GM23338 (cell line): ENCODE measurements at regions not wholly inside any gene's neighbourhood (a gene's known extent, or its start where the extent isn't known, plus 50 kb on each side); places are given as distances from the start of the nearest gene placed in this dataset.
A peak's percentile ranks its signal among the peaks of the same experiment; 100 is the strongest.

Experiments
- ATAC-seq: fragments of 200-7000 bp; cut with Tn5 transposase; 3 replicates; pipeline ENCODE4 v1.9.1; 2020
- DNase-seq: peaks from one replicate; pipeline ENCODE4 v3.0.0-alpha.2; 2015; ENCODE audit warnings: low spot score
- H2AFZ ChIP-seq: fragments of 200-600 bp; sonication (generic); 2 replicates; pipeline ENCODE4 v1.8.0; 2016; ENCODE audit warnings: antibody characterized with exemption, mild to moderate bottlenecking, moderate library complexity
- H3F3A ChIP-seq: fragments of 200-600 bp; sonication (generic); replicated peaks from 2 replicates; pipeline ENCODE4 v1.8.0; 2017; ENCODE audit warnings: antibody characterized with exemption, mixed run types, low read depth
- H3K27ac ChIP-seq: fragments of 200-600 bp; sonication (generic); 2 replicates; pipeline ENCODE4 v1.6.1; 2016; ENCODE audit warnings: low read depth
- H3K27me3 ChIP-seq: fragments of 200-600 bp; sonication (generic); 2 replicates; pipeline ENCODE4 v1.8.0; 2016; ENCODE audit warnings: mild to moderate bottlenecking, mixed run types, moderate library complexity; ENCODE audit not compliant: insufficient read depth
- H3K36me3 ChIP-seq: fragments of 200-600 bp; sonication (generic); 2 replicates; pipeline ENCODE4 v1.8.0; 2016; ENCODE audit warnings: mild to moderate bottlenecking; ENCODE audit not compliant: insufficient read depth
- H3K4me1 ChIP-seq: fragments of 200-600 bp; sonication (generic); 2 replicates; pipeline ENCODE4 v1.8.0; 2016; ENCODE audit warnings: mild to moderate bottlenecking, moderate library complexity; ENCODE audit not compliant: insufficient read depth
- H3K4me2 ChIP-seq: fragments of 200-600 bp; sonication (generic); 2 replicates; pipeline ENCODE4 v1.7.1; 2017; ENCODE audit warnings: mixed run types
- H3K4me3 ChIP-seq: fragments of 200-600 bp; sonication (generic); 2 replicates; pipeline ENCODE4 v1.6.1; 2016; ENCODE audit warnings: mixed run types
- H3K79me2 ChIP-seq: fragments of 200-600 bp; sonication (generic); replicated peaks from 2 replicates; pipeline ENCODE4 v1.8.0; 2017; ENCODE audit warnings: mild to moderate bottlenecking; ENCODE audit not compliant: insufficient read depth
- H3K9me2 ChIP-seq: fragments of 200-600 bp; sonication (generic); 2 replicates; pipeline ENCODE4 v1.8.0; 2017; ENCODE audit not compliant: insufficient read depth
- H4K20me1 ChIP-seq: fragments of 200-600 bp; sonication (generic); replicated peaks from 2 replicates; pipeline ENCODE4 v1.8.0; 2017; ENCODE audit warnings: mild to moderate bottlenecking; ENCODE audit not compliant: insufficient read depth
- H3K27ac Mint-ChIP-seq: 2 replicates; pipeline ENCODE4 v1.8.0; 2020; ENCODE audit warnings: inconsistent platforms, mild to moderate bottlenecking, moderate library complexity, mixed read lengths
- H3K27me3 Mint-ChIP-seq: 3 replicates; pipeline ENCODE4 v1.8.0; 2022; ENCODE audit warnings: low read depth, mild to moderate bottlenecking, moderate library complexity, mixed read lengths, inconsistent platforms; ENCODE audit not compliant: insufficient read depth, poor library complexity
- H3K36me3 Mint-ChIP-seq: 3 replicates; pipeline ENCODE4 v1.8.0; 2021; ENCODE audit warnings: low read depth, mild to moderate bottlenecking, inconsistent platforms, moderate library complexity, mixed read lengths
- H3K4me1 Mint-ChIP-seq: 3 replicates; pipeline ENCODE4 v1.8.0; 2020; ENCODE audit warnings: mild to moderate bottlenecking, inconsistent platforms, mixed read lengths
- H3K4me3 Mint-ChIP-seq: 3 replicates; pipeline ENCODE4 v1.8.0; 2021; ENCODE audit warnings: moderate library complexity, mild to moderate bottlenecking, inconsistent platforms, mixed read lengths
- H3K9me3 Mint-ChIP-seq: 3 replicates; pipeline ENCODE4 v1.8.0; 2020; ENCODE audit warnings: moderate library complexity, mild to moderate bottlenecking, inconsistent platforms, mixed read lengths
- CREB1 ChIP-seq: fragments of 250-450 bp; sonication (Bioruptor Pico); IDR thresholded peaks from 2 replicates; pipeline ENCODE4 v1.5.0; 2020; ENCODE audit warnings: low read depth, mild to moderate bottlenecking, moderate library complexity
- EZH2phosphoT487 ChIP-seq: fragments of 200-600 bp; sonication (generic); IDR thresholded peaks from one replicate; pipeline ENCODE4 v1.8.1; 2018; ENCODE audit warnings: antibody characterized with exemption; ENCODE audit not compliant: unreplicated experiment
- JUNB ChIP-seq: IDR thresholded peaks from one replicate; pipeline ENCODE4 v1.6.1; 2016; ENCODE audit warnings: antibody characterized with exemption; ENCODE audit not compliant: unreplicated experiment
- NANOG ChIP-seq: IDR thresholded peaks from 2 replicates; pipeline ENCODE4 v1.6.1; 2016; ENCODE audit warnings: antibody characterized with exemption, borderline replicate concordance
- POLR2AphosphoS5 ChIP-seq: IDR thresholded peaks from 2 replicates; pipeline ENCODE4 v1.6.1; 2016; ENCODE audit warnings: antibody characterized with exemption, low read depth
- STAT1 ChIP-seq: IDR thresholded peaks from one replicate; pipeline ENCODE4 v1.6.1; 2016; ENCODE audit warnings: antibody characterized with exemption; ENCODE audit not compliant: unreplicated experiment
- ZNF114 ChIP-seq: fragments of 250-450 bp; sonication (Bioruptor Pico); IDR thresholded peaks from 2 replicates; pipeline ENCODE4 v1.5.0; 2020; ENCODE audit warnings: mild to moderate bottlenecking, moderate library complexity
- ZNF331 ChIP-seq: fragments of 250-450 bp; sonication (Bioruptor Pico); IDR thresholded peaks from 2 replicates; pipeline ENCODE4 v1.5.0; 2020; ENCODE audit warnings: low read depth, mild to moderate bottlenecking, moderate library complexity
- ZNF462 ChIP-seq: fragments of 250-450 bp; sonication (Bioruptor Pico); IDR thresholded peaks from 2 replicates; pipeline ENCODE4 v1.5.0; 2020; ENCODE audit warnings: mild to moderate bottlenecking, moderate library complexity
- TF ChIP-seq, protein P1 (sequence below): IDR thresholded peaks from one replicate; pipeline ENCODE4 v1.6.1; 2018; ENCODE audit warnings: antibody characterized with exemption; ENCODE audit not compliant: unreplicated experiment
- TF ChIP-seq, protein P2 (sequence below): IDR thresholded peaks from 2 replicates; pipeline ENCODE4 v1.6.1; 2016; ENCODE audit warnings: antibody characterized with exemption

GRCh38 chr1:80534606-80535360 is 1266.0 kb upstream of the ADGRL2 start:
- TF ChIP-seq CREB1 (CRISPR knock-in tag): no peak
- no peak for TF ChIP-seq POLR2AphosphoS5
- no peak for TF ChIP-seq STAT1
- TF ChIP-seq, protein P1, sequence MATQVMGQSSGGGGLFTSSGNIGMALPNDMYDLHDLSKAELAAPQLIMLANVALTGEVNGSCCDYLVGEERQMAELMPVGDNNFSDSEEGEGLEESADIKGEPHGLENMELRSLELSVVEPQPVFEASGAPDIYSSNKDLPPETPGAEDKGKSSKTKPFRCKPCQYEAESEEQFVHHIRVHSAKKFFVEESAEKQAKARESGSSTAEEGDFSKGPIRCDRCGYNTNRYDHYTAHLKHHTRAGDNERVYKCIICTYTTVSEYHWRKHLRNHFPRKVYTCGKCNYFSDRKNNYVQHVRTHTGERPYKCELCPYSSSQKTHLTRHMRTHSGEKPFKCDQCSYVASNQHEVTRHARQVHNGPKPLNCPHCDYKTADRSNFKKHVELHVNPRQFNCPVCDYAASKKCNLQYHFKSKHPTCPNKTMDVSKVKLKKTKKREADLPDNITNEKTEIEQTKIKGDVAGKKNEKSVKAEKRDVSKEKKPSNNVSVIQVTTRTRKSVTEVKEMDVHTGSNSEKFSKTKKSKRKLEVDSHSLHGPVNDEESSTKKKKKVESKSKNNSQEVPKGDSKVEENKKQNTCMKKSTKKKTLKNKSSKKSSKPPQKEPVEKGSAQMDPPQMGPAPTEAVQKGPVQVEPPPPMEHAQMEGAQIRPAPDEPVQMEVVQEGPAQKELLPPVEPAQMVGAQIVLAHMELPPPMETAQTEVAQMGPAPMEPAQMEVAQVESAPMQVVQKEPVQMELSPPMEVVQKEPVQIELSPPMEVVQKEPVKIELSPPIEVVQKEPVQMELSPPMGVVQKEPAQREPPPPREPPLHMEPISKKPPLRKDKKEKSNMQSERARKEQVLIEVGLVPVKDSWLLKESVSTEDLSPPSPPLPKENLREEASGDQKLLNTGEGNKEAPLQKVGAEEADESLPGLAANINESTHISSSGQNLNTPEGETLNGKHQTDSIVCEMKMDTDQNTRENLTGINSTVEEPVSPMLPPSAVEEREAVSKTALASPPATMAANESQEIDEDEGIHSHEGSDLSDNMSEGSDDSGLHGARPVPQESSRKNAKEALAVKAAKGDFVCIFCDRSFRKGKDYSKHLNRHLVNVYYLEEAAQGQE: no peak
- TF ChIP-seq ZNF462: no peak
- TF ChIP-seq JUNB: no peak
- no peak for TF ChIP-seq EZH2phosphoT487
- TF ChIP-seq NANOG: no peak
- TF ChIP-seq ZNF114 (CRISPR knock-in tag): no peak
- TF ChIP-seq ZNF331 (CRISPR knock-in tag): no peak
- TF ChIP-seq, protein P2, sequence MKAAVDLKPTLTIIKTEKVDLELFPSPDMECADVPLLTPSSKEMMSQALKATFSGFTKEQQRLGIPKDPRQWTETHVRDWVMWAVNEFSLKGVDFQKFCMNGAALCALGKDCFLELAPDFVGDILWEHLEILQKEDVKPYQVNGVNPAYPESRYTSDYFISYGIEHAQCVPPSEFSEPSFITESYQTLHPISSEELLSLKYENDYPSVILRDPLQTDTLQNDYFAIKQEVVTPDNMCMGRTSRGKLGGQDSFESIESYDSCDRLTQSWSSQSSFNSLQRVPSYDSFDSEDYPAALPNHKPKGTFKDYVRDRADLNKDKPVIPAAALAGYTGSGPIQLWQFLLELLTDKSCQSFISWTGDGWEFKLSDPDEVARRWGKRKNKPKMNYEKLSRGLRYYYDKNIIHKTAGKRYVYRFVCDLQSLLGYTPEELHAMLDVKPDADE: no peak
- Histone ChIP-seq H3K9me2 (no peaks in the 10 kb centered on the region), H3K79me2 (no peaks in the 10 kb centered on the region), H3F3A (no peaks in the 10 kb centered on the region), H2AFZ (no peak overlapping the region), H3K27me3 (no peaks in the 10 kb centered on the region), H3K4me2 (peak overlapping the region; percentile 60), H3K27ac (peak overlapping the region; percentile 69; the same call in 1 of the 2 replicates), H3K4me1 (peaks cover 63% of the 10 kb centered on the region), H4K20me1 (no peaks in the 10 kb centered on the region), H3K36me3 (no peaks in the 10 kb centered on the region), H3K4me3 (0 out of 2 replicates have a peak overlapping the region, but pooled peaks have one; percentile 23)
- H3K27me3 Mint-ChIP-seq: peaks cover 2% of the 10 kb centered on the region
- H3K36me3 Mint-ChIP-seq: no peaks in the 10 kb centered on the region
- peak overlapping the region; percentile 95 for H3K27ac Mint-ChIP-seq
- H3K4me3 Mint-ChIP-seq: no peak overlapping the region
- peaks cover 53% of the 10 kb centered on the region for H3K4me1 Mint-ChIP-seq
- no peaks in the 10 kb centered on the region for H3K9me3 Mint-ChIP-seq
- DNase-seq: no peak
- no peak for ATAC-seq
